SK-N-SH (cell line): ENCODE measurements at regions not wholly inside any gene's neighbourhood (a gene's known extent, or its start where the extent isn't known, plus 50 kb on each side); places are given as distances from the start of the nearest gene placed in this dataset.
"Not testable (repeated sequence)": the region's sequence is repeated elsewhere in the genome, so short reads cannot be mapped to it uniquely, and the experiment has no call there.

Experiments
- EP300 ChIP-seq, 2 experiments: IDR thresholded peaks; 2 replicates each; pipeline versions ENCODE4 v1.4.0 to v1.6.1; 2012; ENCODE audit warnings: borderline replicate concordance in 1 of 2, low read depth in 1 of 2, low read length in 1 of 2
- FOXJ3 ChIP-seq: sonication (generic); formaldehyde crosslinking; IDR thresholded peaks from 2 replicates; pipeline ENCODE4 v1.5.1; 2020; ENCODE audit warnings: mild to moderate bottlenecking, missing genetic modification reagents
- GABPA ChIP-seq: IDR thresholded peaks from 2 replicates; pipeline ENCODE4 v1.4.0; 2012; ENCODE audit warnings: low read depth, mild to moderate bottlenecking
- MXI1 ChIP-seq: IDR thresholded peaks from 2 replicates; pipeline ENCODE4 v1.6.1; 2012; ENCODE audit warnings: mild to moderate bottlenecking, low read depth, low read length, improper control_type of control experiment
- NFIC ChIP-seq: IDR thresholded peaks from 2 replicates; pipeline ENCODE4 v1.4.0; 2012; ENCODE audit warnings: borderline replicate concordance
- RAD21 ChIP-seq: IDR thresholded peaks from 2 replicates; pipeline ENCODE4 v1.6.1; 2012; ENCODE audit warnings: mild to moderate bottlenecking, low read length
- SIN3A ChIP-seq: IDR thresholded peaks from 2 replicates; pipeline ENCODE4 v1.6.1; 2012; ENCODE audit warnings: low read depth, mild to moderate bottlenecking, low read length, moderate library complexity, borderline replicate concordance
- YY1 ChIP-seq: IDR thresholded peaks from 2 replicates; pipeline ENCODE4 v1.4.0; 2012; ENCODE audit warnings: low read depth, mild to moderate bottlenecking
- TF ChIP-seq, protein P1 (sequence below): fragments of 200-600 bp; sonication (generic); IDR thresholded peaks from 2 replicates; pipeline ENCODE4 v1.6.1; 2017; ENCODE audit warnings: antibody characterized with exemption, mild to moderate bottlenecking, moderate library complexity
- TF ChIP-seq, protein P2 (sequence below): fragments of 150-350 bp; IDR thresholded peaks from 2 replicates; pipeline ENCODE4 v1.6.1; 2017; ENCODE audit warnings: antibody characterized with exemption, low read length, low read depth, borderline replicate concordance
- TF ChIP-seq, protein P3 (sequence below): IDR thresholded peaks from 2 replicates; pipeline ENCODE4 v1.6.1; 2012; ENCODE audit warnings: mild to moderate bottlenecking, low read depth, low read length, moderate library complexity
- TF ChIP-seq, protein P4 (sequence below): IDR thresholded peaks from 2 replicates; pipeline ENCODE4; 2012

DNA sequence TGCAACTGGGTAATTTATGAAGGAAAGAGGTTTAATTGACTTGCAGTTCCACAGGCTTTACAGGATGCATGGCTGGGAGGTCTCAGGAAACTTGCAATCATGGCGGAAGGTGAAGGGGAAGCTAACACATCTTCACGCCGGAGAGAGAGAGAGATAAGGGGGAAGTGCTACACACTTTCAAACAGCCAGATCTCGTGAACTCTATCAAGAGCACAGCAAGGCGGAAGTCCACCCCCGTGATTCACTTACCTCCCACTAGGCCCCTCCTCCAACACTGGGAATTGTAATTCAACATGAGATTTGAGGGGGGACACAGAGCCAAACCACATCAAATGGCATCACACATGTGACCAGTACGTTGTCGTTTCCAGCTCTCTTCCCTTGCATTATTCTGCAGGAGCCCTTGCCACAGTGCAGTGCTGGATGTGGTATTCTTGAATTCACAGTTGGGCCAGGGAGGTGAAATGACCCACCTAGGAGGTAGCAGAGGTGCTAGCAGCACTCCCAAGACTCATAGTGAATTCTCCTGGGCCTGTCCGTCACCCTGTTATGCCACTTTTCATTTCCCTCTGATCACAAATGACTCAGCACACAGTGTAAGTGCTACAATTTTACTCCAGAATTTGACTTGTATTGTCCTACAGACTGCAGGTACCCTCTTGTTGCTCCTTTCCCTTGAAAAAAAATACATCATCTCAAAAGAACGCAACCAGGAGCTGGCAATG, 179.2 kb upstream of the PLGLB2 start:
- not testable (repeated sequence) for TF ChIP-seq FOXJ3 (CRISPR knock-in tag); EP300 (IDR thresholded peaks at IDR 0.05; ENCODE audit: borderline replicate concordance in 1 of 2, low read depth in 1 of 2, low read length in 1 of 2); YY1; SIN3A; GABPA; NFIC; MXI1; RAD21
- TF ChIP-seq, protein P1, sequence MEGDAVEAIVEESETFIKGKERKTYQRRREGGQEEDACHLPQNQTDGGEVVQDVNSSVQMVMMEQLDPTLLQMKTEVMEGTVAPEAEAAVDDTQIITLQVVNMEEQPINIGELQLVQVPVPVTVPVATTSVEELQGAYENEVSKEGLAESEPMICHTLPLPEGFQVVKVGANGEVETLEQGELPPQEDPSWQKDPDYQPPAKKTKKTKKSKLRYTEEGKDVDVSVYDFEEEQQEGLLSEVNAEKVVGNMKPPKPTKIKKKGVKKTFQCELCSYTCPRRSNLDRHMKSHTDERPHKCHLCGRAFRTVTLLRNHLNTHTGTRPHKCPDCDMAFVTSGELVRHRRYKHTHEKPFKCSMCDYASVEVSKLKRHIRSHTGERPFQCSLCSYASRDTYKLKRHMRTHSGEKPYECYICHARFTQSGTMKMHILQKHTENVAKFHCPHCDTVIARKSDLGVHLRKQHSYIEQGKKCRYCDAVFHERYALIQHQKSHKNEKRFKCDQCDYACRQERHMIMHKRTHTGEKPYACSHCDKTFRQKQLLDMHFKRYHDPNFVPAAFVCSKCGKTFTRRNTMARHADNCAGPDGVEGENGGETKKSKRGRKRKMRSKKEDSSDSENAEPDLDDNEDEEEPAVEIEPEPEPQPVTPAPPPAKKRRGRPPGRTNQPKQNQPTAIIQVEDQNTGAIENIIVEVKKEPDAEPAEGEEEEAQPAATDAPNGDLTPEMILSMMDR = not testable (repeated sequence)
- TF ChIP-seq, protein P2, sequence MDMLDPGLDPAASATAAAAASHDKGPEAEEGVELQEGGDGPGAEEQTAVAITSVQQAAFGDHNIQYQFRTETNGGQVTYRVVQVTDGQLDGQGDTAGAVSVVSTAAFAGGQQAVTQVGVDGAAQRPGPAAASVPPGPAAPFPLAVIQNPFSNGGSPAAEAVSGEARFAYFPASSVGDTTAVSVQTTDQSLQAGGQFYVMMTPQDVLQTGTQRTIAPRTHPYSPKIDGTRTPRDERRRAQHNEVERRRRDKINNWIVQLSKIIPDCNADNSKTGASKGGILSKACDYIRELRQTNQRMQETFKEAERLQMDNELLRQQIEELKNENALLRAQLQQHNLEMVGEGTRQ = not testable (repeated sequence)
- TF ChIP-seq, protein P3, sequence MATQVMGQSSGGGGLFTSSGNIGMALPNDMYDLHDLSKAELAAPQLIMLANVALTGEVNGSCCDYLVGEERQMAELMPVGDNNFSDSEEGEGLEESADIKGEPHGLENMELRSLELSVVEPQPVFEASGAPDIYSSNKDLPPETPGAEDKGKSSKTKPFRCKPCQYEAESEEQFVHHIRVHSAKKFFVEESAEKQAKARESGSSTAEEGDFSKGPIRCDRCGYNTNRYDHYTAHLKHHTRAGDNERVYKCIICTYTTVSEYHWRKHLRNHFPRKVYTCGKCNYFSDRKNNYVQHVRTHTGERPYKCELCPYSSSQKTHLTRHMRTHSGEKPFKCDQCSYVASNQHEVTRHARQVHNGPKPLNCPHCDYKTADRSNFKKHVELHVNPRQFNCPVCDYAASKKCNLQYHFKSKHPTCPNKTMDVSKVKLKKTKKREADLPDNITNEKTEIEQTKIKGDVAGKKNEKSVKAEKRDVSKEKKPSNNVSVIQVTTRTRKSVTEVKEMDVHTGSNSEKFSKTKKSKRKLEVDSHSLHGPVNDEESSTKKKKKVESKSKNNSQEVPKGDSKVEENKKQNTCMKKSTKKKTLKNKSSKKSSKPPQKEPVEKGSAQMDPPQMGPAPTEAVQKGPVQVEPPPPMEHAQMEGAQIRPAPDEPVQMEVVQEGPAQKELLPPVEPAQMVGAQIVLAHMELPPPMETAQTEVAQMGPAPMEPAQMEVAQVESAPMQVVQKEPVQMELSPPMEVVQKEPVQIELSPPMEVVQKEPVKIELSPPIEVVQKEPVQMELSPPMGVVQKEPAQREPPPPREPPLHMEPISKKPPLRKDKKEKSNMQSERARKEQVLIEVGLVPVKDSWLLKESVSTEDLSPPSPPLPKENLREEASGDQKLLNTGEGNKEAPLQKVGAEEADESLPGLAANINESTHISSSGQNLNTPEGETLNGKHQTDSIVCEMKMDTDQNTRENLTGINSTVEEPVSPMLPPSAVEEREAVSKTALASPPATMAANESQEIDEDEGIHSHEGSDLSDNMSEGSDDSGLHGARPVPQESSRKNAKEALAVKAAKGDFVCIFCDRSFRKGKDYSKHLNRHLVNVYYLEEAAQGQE = not testable (repeated sequence)
- TF ChIP-seq, protein P4, sequence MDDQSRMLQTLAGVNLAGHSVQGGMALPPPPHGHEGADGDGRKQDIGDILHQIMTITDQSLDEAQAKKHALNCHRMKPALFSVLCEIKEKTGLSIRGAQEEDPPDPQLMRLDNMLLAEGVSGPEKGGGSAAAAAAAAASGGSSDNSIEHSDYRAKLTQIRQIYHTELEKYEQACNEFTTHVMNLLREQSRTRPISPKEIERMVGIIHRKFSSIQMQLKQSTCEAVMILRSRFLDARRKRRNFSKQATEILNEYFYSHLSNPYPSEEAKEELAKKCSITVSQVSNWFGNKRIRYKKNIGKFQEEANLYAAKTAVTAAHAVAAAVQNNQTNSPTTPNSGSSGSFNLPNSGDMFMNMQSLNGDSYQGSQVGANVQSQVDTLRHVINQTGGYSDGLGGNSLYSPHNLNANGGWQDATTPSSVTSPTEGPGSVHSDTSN = not testable (repeated sequence)
